GM19372 (cell line): ENCODE measurements at regions not wholly inside any gene's neighbourhood (a gene's known extent, or its start where the extent isn't known, plus 50 kb on each side); places are given as distances from the start of the nearest gene placed in this dataset.

ENCODE experiments used
- ATAC-seq: cut with Tn5 transposase; IDR thresholded peaks from one replicate; pipeline ENCODE4 v1.9.1; 2021; ENCODE audit warnings: mild to moderate bottlenecking, low read depth, moderate library complexity; ENCODE audit not compliant: unreplicated experiment

- no peak for ATAC-seq
These were observed 1508.3 kb downstream of the TBC1D22A start for GRCh38 chr22:48270731-48271130.

GRCh38 chr22:48268771-48269552, 1506.5 kb downstream of the TBC1D22A start:
- no peak for ATAC-seq

GRCh38 chr22:48268293-48268692, 1505.8 kb downstream of the TBC1D22A start:
- no peak for ATAC-seq

GRCh38 chr22:48267681-48268080, 1505.2 kb downstream of the TBC1D22A start:
- ATAC-seq, result no peak

- no peak for ATAC-seq
These were observed 1502.7 kb downstream of the TBC1D22A start for GRCh38 chr22:48265000-48265625.

GRCh38 chr22:48264586-48264985, 1502.1 kb downstream of the TBC1D22A start:
- no peak for ATAC-seq

- ATAC-seq, result no peak
These were observed 1501.4 kb downstream of the TBC1D22A start for GRCh38 chr22:48263791-48264351.

GRCh38 chr22:48263431-48263765, 1500.9 kb downstream of the TBC1D22A start:
- no peak for ATAC-seq

GRCh38 chr22:48262596-48263430, 1500.4 kb downstream of the TBC1D22A start:
- ATAC-seq, result no peak

GRCh38 chr22:48261706-48262105, 1499.3 kb downstream of the TBC1D22A start:
- ATAC-seq, result no peak

- no peak for ATAC-seq
These were observed 1498.7 kb downstream of the TBC1D22A start for GRCh38 chr22:48261048-48261621.

GRCh38 chr22:48259991-48260670, 1497.7 kb downstream of the TBC1D22A start:
- no peak for ATAC-seq

GRCh38 chr22:48258811-48259210, 1496.4 kb downstream of the TBC1D22A start:
- ATAC-seq, result no peak

GRCh38 chr22:48258064-48258701, 1495.7 kb downstream of the TBC1D22A start:
- no peak for ATAC-seq

GRCh38 chr22:48257685-48258055, 1495.2 kb downstream of the TBC1D22A start:
- ATAC-seq, result no peak

GRCh38 chr22:48256776-48257684, 1494.6 kb downstream of the TBC1D22A start:
- ATAC-seq, result no peak

GRCh38 chr22:48256041-48256739, 1493.7 kb downstream of the TBC1D22A start:
- no peak for ATAC-seq

- no peak for ATAC-seq
These were observed 1491.9 kb downstream of the TBC1D22A start for GRCh38 chr22:48254311-48254873.
